HG03432 (cell line): ENCODE measurements at regions not wholly inside any gene's neighbourhood (a gene's known extent, or its start where the extent isn't known, plus 50 kb on each side); places are given as distances from the start of the nearest gene placed in this dataset.
"Not testable (repeated sequence)": the region's sequence is repeated elsewhere in the genome, so short reads cannot be mapped to it uniquely, and the experiment has no call there.

Experiments
- ATAC-seq: cut with Tn5 transposase; IDR thresholded peaks from one replicate; pipeline ENCODE4 v1.9.1; 2021; ENCODE audit warnings: mild to moderate bottlenecking, moderate library complexity; ENCODE audit not compliant: unreplicated experiment

GRCh38 chr1:148279002-148279542, 127.0 kb upstream of the NBPF11 start:
- not testable (repeated sequence) for ATAC-seq

GRCh38 chr1:148277865-148278279, 125.8 kb upstream of the NBPF11 start:
- ATAC-seq, result not testable (repeated sequence)

- ATAC-seq, result not testable (repeated sequence)
Measured at GRCh38 chr1:148267066-148267465, 115.0 kb upstream of the NBPF11 start.

- ATAC-seq, result no peak
Measured at GRCh38 chr1:148264374-148265276, 112.5 kb upstream of the NBPF11 start.

GRCh38 chr1:148263906-148264255, 111.8 kb upstream of the NBPF11 start:
- peak; percentile 5 for ATAC-seq

- ATAC-seq, result peak; percentile 63
Measured at GRCh38 chr1:148263128-148263905, 111.2 kb upstream of the NBPF11 start.

GRCh38 chr1:148261684-148262083, 109.6 kb upstream of the NBPF11 start:
- ATAC-seq, result not testable (repeated sequence)

- not testable (repeated sequence) for ATAC-seq
Measured at GRCh38 chr1:148257886-148258285, 105.8 kb upstream of the NBPF11 start.

- ATAC-seq, result not testable (repeated sequence)
Measured at GRCh38 chr1:148254611-148255429, 102.7 kb upstream of the NBPF11 start.

GRCh38 chr1:148253808-148254207, 101.7 kb upstream of the NBPF11 start:
- not testable (repeated sequence) for ATAC-seq

GRCh38 chr1:148248798-148249197, 96.7 kb upstream of the NBPF11 start:
- not testable (repeated sequence) for ATAC-seq

- not testable (repeated sequence) for ATAC-seq
Measured at GRCh38 chr1:148246258-148246861, 94.3 kb upstream of the NBPF11 start.

GRCh38 chr1:148245843-148246242, 93.8 kb upstream of the NBPF11 start:
- not testable (repeated sequence) for ATAC-seq

GRCh38 chr1:148245443-148245842, 93.4 kb upstream of the NBPF11 start:
- not testable (repeated sequence) for ATAC-seq

- not testable (repeated sequence) for ATAC-seq
Measured at GRCh38 chr1:148233250-148233649, 81.2 kb upstream of the NBPF11 start.

GRCh38 chr1:148228846-148229245, 76.8 kb upstream of the NBPF11 start:
- not testable (repeated sequence) for ATAC-seq

GRCh38 chr1:148222399-148223159, 70.5 kb upstream of the NBPF11 start:
- ATAC-seq, result not testable (repeated sequence)

- not testable (repeated sequence) for ATAC-seq
Measured at GRCh38 chr1:148221593-148221992, 69.5 kb upstream of the NBPF11 start.

GRCh38 chr1:148219229-148219628, 67.1 kb upstream of the NBPF11 start:
- not testable (repeated sequence) for ATAC-seq
